WTC11 (cell line): ENCODE measurements at regions not wholly inside any gene's neighbourhood (a gene's known extent, or its start where the extent isn't known, plus 50 kb on each side); places are given as distances from the start of the nearest gene placed in this dataset.

Experiments used
- ATAC-seq: fragments of 200-7000 bp; cut with Tn5 transposase; 2 replicates; pipeline ENCODE4 v1.10.0; 2021; ENCODE audit warnings: mild to moderate bottlenecking, moderate library complexity
- CTCF ChIA-PET: fragments of 300-600 bp; sonication (Branson Sonifier 250); formaldehyde crosslinking; loops from one replicate; lab custom pipeline; 2021; ENCODE audit warnings: antibody characterized with exemption; lab: Charles Lee
- POLR2A ChIA-PET: fragments of 350-600 bp; sonication (Branson Sonifier 250); formaldehyde crosslinking; loops from one replicate; lab custom pipeline; 2021; ENCODE audit warnings: antibody characterized with exemption; lab: Charles Lee
- DNase-seq: peaks from one replicate; pipeline ENCODE4 v3.0.0; 2021; ENCODE audit warnings: low spot score
- H3K27ac Mint-ChIP-seq: 2 replicates; pipeline ENCODE4 v1.8.0; 2021; ENCODE audit warnings: mixed read lengths
- H3K27me3 Mint-ChIP-seq: 2 replicates; pipeline ENCODE4 v1.8.0; 2021; ENCODE audit warnings: low read depth, mild to moderate bottlenecking, moderate library complexity, mixed read lengths
- H3K36me3 Mint-ChIP-seq: 2 replicates; pipeline ENCODE4 v1.8.0; 2021; ENCODE audit warnings: mixed read lengths
- H3K4me1 Mint-ChIP-seq: 2 replicates; pipeline ENCODE4 v1.8.0; 2022; ENCODE audit warnings: mixed read lengths
- H3K4me3 Mint-ChIP-seq: 2 replicates; pipeline ENCODE4 v1.8.0; 2021; ENCODE audit warnings: mild to moderate bottlenecking, moderate library complexity, mixed read lengths
- H3K9me3 Mint-ChIP-seq: 2 replicates; pipeline ENCODE4 v1.8.0; 2021; ENCODE audit warnings: mixed read lengths
- ATF2 ChIP-seq: sonication (generic); formaldehyde crosslinking; IDR thresholded peaks from 2 replicates; pipeline ENCODE4 v1.8.1; 2022; ENCODE audit warnings: low read depth, missing genetic modification reagents, borderline replicate concordance
- CREB1 ChIP-seq: sonication (generic); formaldehyde crosslinking; IDR thresholded peaks from 2 replicates; pipeline ENCODE4 v1.8.0; 2023; ENCODE audit warnings: mild to moderate bottlenecking, missing genetic modification reagents
- EMX1 ChIP-seq: fragments of 250-450 bp; sonication (Bioruptor Pico); IDR thresholded peaks from 2 replicates; pipeline ENCODE4 v1.8.0; 2021; ENCODE audit warnings: mild to moderate bottlenecking
- HMGA2 ChIP-seq: fragments of 250-450 bp; sonication (Bioruptor Pico); IDR thresholded peaks from 2 replicates; pipeline ENCODE4 v1.4.0; 2021; ENCODE audit warnings: mild to moderate bottlenecking, moderate library complexity
- MLX ChIP-seq: sonication (generic); formaldehyde crosslinking; IDR thresholded peaks from 2 replicates; pipeline ENCODE4 v1.8.1; 2023; ENCODE audit warnings: mild to moderate bottlenecking, missing genetic modification reagents, moderate library complexity
- MYBL2 ChIP-seq: sonication (generic); formaldehyde crosslinking; IDR thresholded peaks from 2 replicates; pipeline ENCODE4 v1.8.1; 2023; ENCODE audit warnings: mild to moderate bottlenecking, moderate library complexity, missing genetic modification reagents
- NFATC4 ChIP-seq: fragments of 250-450 bp; sonication (Bioruptor Pico); IDR thresholded peaks from 2 replicates; pipeline ENCODE4 v1.9.0; 2021; ENCODE audit warnings: mild to moderate bottlenecking
- OVOL2 ChIP-seq: fragments of 250-450 bp; sonication (Bioruptor Pico); IDR thresholded peaks from 2 replicates; pipeline ENCODE4 v1.9.0; 2021; ENCODE audit warnings: mild to moderate bottlenecking, borderline replicate concordance
- PRDM15 ChIP-seq: sonication (generic); formaldehyde crosslinking; IDR thresholded peaks from 2 replicates; pipeline ENCODE4 v1.8.0; 2022; ENCODE audit warnings: missing genetic modification reagents
- SOX15 ChIP-seq: fragments of 250-450 bp; sonication (Bioruptor Pico); IDR thresholded peaks from 2 replicates; pipeline ENCODE4 v1.9.0; 2021; ENCODE audit warnings: mild to moderate bottlenecking
- TCF7 ChIP-seq: sonication (generic); formaldehyde crosslinking; IDR thresholded peaks from 2 replicates; pipeline ENCODE4 v1.8.0; 2022; ENCODE audit warnings: mild to moderate bottlenecking, low read depth, missing genetic modification reagents, moderate library complexity
- USF2 ChIP-seq: sonication (generic); formaldehyde crosslinking; IDR thresholded peaks from 2 replicates; pipeline ENCODE4 v1.8.1; 2023; ENCODE audit warnings: mild to moderate bottlenecking, missing genetic modification reagents, moderate library complexity
- ZNF219 ChIP-seq: sonication (generic); formaldehyde crosslinking; IDR thresholded peaks from 2 replicates; pipeline ENCODE4 v1.8.0; 2023; ENCODE audit warnings: missing genetic modification reagents, mild to moderate bottlenecking, borderline replicate concordance
- ZNF317 ChIP-seq: sonication (generic); formaldehyde crosslinking; IDR thresholded peaks from 2 replicates; pipeline ENCODE4 v1.8.1; 2023; ENCODE audit warnings: low read depth, mild to moderate bottlenecking, moderate library complexity, missing genetic modification reagents, borderline replicate concordance
- ZNF416 ChIP-seq: fragments of 250-450 bp; sonication (Bioruptor Pico); IDR thresholded peaks from 2 replicates; pipeline ENCODE4 v1.9.0; 2021; ENCODE audit warnings: mild to moderate bottlenecking, inconsistent platforms
- TF ChIP-seq, protein P1 (sequence below): fragments of 250-450 bp; sonication (Bioruptor Pico); IDR thresholded peaks from 2 replicates; pipeline ENCODE4 v1.9.0; 2021; ENCODE audit warnings: mild to moderate bottlenecking, borderline replicate concordance
- TF ChIP-seq, protein P2 (sequence below): sonication (generic); formaldehyde crosslinking; IDR thresholded peaks from 2 replicates; pipeline ENCODE4 v1.8.1; 2023; ENCODE audit warnings: mild to moderate bottlenecking, missing genetic modification reagents

GRCh38 chr17:53707566-53707965, 115.2 kb upstream of the KIF2B start:
- Mint-ChIP-seq H3K27ac (no peak overlapping the region), H3K9me3 (peaks cover 61% of the 10 kb centered on the region), H3K36me3 (peaks cover 45% of the 10 kb centered on the region), H3K4me1 (peaks cover 3% of the 10 kb centered on the region; the same call in 1 of the 2 replicates), H3K27me3 (peaks cover 4% of the 10 kb centered on the region; the same call in 1 of the 2 replicates), H3K4me3 (no peak overlapping the region)
- DNase-seq (no peak), ATAC-seq (no peak)
- ChIA-PET POLR2A (no interaction called here), CTCF (no interaction called here)
- TF ChIP-seq HMGA2 (CRISPR knock-in tag) (no peak), ZNF416 (no peak), OVOL2 (CRISPR knock-in tag) (no peak), USF2 (CRISPR knock-in tag) (no peak), ATF2 (CRISPR knock-in tag) (no peak), SOX15 (CRISPR knock-in tag) (no peak), CREB1 (no peak), ZNF219 (no peak), PRDM15 (no peak), MYBL2 (CRISPR knock-in tag) (no peak), ZNF317 (CRISPR knock-in tag) (no peak), TCF7 (no peak), NFATC4 (no peak), EMX1 (CRISPR knock-in tag) (no peak)
- TF ChIP-seq, protein P1, sequence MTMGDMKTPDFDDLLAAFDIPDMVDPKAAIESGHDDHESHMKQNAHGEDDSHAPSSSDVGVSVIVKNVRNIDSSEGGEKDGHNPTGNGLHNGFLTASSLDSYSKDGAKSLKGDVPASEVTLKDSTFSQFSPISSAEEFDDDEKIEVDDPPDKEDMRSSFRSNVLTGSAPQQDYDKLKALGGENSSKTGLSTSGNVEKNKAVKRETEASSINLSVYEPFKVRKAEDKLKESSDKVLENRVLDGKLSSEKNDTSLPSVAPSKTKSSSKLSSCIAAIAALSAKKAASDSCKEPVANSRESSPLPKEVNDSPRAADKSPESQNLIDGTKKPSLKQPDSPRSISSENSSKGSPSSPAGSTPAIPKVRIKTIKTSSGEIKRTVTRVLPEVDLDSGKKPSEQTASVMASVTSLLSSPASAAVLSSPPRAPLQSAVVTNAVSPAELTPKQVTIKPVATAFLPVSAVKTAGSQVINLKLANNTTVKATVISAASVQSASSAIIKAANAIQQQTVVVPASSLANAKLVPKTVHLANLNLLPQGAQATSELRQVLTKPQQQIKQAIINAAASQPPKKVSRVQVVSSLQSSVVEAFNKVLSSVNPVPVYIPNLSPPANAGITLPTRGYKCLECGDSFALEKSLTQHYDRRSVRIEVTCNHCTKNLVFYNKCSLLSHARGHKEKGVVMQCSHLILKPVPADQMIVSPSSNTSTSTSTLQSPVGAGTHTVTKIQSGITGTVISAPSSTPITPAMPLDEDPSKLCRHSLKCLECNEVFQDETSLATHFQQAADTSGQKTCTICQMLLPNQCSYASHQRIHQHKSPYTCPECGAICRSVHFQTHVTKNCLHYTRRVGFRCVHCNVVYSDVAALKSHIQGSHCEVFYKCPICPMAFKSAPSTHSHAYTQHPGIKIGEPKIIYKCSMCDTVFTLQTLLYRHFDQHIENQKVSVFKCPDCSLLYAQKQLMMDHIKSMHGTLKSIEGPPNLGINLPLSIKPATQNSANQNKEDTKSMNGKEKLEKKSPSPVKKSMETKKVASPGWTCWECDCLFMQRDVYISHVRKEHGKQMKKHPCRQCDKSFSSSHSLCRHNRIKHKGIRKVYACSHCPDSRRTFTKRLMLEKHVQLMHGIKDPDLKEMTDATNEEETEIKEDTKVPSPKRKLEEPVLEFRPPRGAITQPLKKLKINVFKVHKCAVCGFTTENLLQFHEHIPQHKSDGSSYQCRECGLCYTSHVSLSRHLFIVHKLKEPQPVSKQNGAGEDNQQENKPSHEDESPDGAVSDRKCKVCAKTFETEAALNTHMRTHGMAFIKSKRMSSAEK (CRISPR knock-in tag), result no peak

DNA sequence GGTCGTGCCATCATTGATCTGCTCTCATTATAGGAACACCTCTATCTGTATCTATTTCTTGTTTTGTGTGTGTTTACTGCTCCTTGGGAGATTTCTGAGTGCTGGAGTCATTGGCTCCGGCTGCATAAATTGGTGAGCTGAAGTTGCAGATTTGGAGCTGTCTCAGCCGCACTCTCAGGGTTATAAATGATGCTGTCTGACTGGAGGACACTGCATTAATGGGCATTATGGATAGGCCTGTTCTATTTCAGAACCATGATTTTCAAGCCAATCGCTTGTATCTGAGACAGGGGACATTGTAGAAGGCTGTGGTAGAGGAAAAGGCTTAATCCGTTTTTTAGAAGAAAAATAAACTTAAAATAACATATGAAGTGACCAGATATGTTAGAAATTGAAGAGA, 126.4 kb upstream of the KIF2B start:
- ChIA-PET CTCF (no interaction called here), POLR2A (no interaction called here)
- Mint-ChIP-seq H3K9me3 (peaks cover 65% of the 10 kb centered on the region), H3K27me3 (no peaks in the 10 kb centered on the region), H3K27ac (no peak overlapping the region), H3K4me1 (no peaks in the 10 kb centered on the region), H3K36me3 (peaks cover 12% of the 10 kb centered on the region), H3K4me3 (no peak overlapping the region)
- ATAC-seq (no peak), DNase-seq (no peak)
- TF ChIP-seq MLX (CRISPR knock-in tag) (no peak), ZNF317 (CRISPR knock-in tag) (no peak)
- TF ChIP-seq, protein P2, sequence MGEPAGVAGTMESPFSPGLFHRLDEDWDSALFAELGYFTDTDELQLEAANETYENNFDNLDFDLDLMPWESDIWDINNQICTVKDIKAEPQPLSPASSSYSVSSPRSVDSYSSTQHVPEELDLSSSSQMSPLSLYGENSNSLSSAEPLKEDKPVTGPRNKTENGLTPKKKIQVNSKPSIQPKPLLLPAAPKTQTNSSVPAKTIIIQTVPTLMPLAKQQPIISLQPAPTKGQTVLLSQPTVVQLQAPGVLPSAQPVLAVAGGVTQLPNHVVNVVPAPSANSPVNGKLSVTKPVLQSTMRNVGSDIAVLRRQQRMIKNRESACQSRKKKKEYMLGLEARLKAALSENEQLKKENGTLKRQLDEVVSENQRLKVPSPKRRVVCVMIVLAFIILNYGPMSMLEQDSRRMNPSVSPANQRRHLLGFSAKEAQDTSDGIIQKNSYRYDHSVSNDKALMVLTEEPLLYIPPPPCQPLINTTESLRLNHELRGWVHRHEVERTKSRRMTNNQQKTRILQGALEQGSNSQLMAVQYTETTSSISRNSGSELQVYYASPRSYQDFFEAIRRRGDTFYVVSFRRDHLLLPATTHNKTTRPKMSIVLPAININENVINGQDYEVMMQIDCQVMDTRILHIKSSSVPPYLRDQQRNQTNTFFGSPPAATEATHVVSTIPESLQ (CRISPR knock-in tag), result no peak
